HG02870 (cell line): ENCODE measurements at regions not wholly inside any gene's neighbourhood (a gene's known extent, or its start where the extent isn't known, plus 50 kb on each side); places are given as distances from the start of the nearest gene placed in this dataset.
A peak's percentile ranks its signal among the peaks of the same experiment; 100 is the strongest.

ENCODE experiments used
- ATAC-seq: cut with Tn5 transposase; IDR thresholded peaks from one replicate; pipeline ENCODE4 v1.9.1; 2021; ENCODE audit warnings: mild to moderate bottlenecking, moderate library complexity; ENCODE audit not compliant: unreplicated experiment

- ATAC-seq = no peak
Measured at GRCh38 chr7:115883629-115884028, 146.9 kb downstream of the TFEC start.

GRCh38 chr7:115881476-115881875 lies 149.1 kb downstream of the TFEC start:
- ATAC-seq = no peak

- ATAC-seq = no peak
Measured at GRCh38 chr7:115879171-115879570, 151.4 kb downstream of the TFEC start.

- ATAC-seq = no peak
Measured at GRCh38 chr7:115869801-115870200, 160.8 kb downstream of the TFEC start.

GRCh38 chr7:115869190-115869589 lies 161.4 kb downstream of the TFEC start:
- ATAC-seq = no peak

GRCh38 chr7:115868369-115868768 lies 162.2 kb downstream of the TFEC start:
- ATAC-seq = no peak

GRCh38 chr7:115864082-115864481 lies 166.5 kb downstream of the TFEC start:
- no peak for ATAC-seq

GRCh38 chr7:115851291-115851690 lies 179.3 kb downstream of the TFEC start:
- no peak for ATAC-seq

GRCh38 chr7:115850774-115851173 lies 179.8 kb downstream of the TFEC start:
- ATAC-seq = no peak

GRCh38 chr7:115844857-115845256 lies 185.7 kb downstream of the TFEC start:
- ATAC-seq = no peak

- ATAC-seq = no peak
Measured at GRCh38 chr7:115840702-115841101, 189.9 kb downstream of the TFEC start.

- ATAC-seq = no peak
Measured at GRCh38 chr7:115838829-115839228, 191.7 kb downstream of the TFEC start.

- no peak for ATAC-seq
Measured at GRCh38 chr7:115831371-115831770, 199.2 kb downstream of the TFEC start.

GRCh38 chr7:115827305-115828045 lies 203.1 kb downstream of the TFEC start:
- peak; percentile 40 for ATAC-seq

GRCh38 chr7:115825456-115826115 lies 205.0 kb downstream of the TFEC start:
- ATAC-seq = no peak

GRCh38 chr7:115822801-115823200 lies 207.8 kb downstream of the TFEC start:
- no peak for ATAC-seq

GRCh38 chr7:115822380-115822779 lies 208.2 kb downstream of the TFEC start:
- ATAC-seq = no peak

GRCh38 chr7:115816318-115816974 lies 214.1 kb downstream of the TFEC start:
- no peak for ATAC-seq

- ATAC-seq = no peak
Measured at GRCh38 chr7:115812794-115813193, 217.8 kb downstream of the TFEC start.

GRCh38 chr7:115805458-115805857 lies 225.1 kb downstream of the TFEC start:
- ATAC-seq = no peak

- ATAC-seq = no peak
Measured at GRCh38 chr7:115802415-115802814, 228.1 kb downstream of the TFEC start.

GRCh38 chr7:115799430-115799829 lies 231.1 kb downstream of the TFEC start:
- no peak for ATAC-seq
